ENCODE measurements at regions not wholly inside any gene's neighbourhood (a gene's known extent, or its start where the extent isn't known, plus 50 kb on each side); places are given as distances from the start of the nearest gene placed in this dataset.
A peak's percentile ranks its signal among the peaks of the same experiment; 100 is the strongest.

GRCh38 chr2:45172142-45172541, 162.9 kb upstream of the SIX2 start:
- Histone ChIP-seq H3K36me3 (no peaks in the 10 kb centered on the region), H3K4me3 (no peak overlapping the region), H3K9me3 (no peaks in the 10 kb centered on the region), H3K27me3 (peaks cover 52% of the 10 kb centered on the region), H3K27ac (no peak overlapping the region), H3K4me1 (peaks cover 21% of the 10 kb centered on the region)
- no peak for DNase-seq (ENCODE audit: low spot score in 2 of 2)
- TF ChIP-seq POLR2A (IDR thresholded peaks at IDR 0.05) (no peak), EP300 (IDR thresholded peaks at IDR 0.05) (no peak), POLR2AphosphoS5 (IDR thresholded peaks at IDR 0.05) (no peak), CTCF (IDR thresholded peaks at IDR 0.05) (no peak)
- whole genome bisulfite sequencing, result 92% methylated on average over 1 of the region's 1 CpG

- Histone ChIP-seq H3K4me3 (no peak overlapping the region), H3K27me3 (peaks cover 63% of the 10 kb centered on the region), H3K9me3 (no peaks in the 10 kb centered on the region), H3K4me1 (peaks cover 21% of the 10 kb centered on the region), H3K27ac (no peak overlapping the region), H3K36me3 (no peaks in the 10 kb centered on the region)
- TF ChIP-seq POLR2A (IDR thresholded peaks at IDR 0.05), result no peak
- TF ChIP-seq CTCF (IDR thresholded peaks at IDR 0.05), result no peak
- no peak for TF ChIP-seq POLR2AphosphoS5 (IDR thresholded peaks at IDR 0.05)
- TF ChIP-seq EP300 (IDR thresholded peaks at IDR 0.05), result no peak
- no peak for DNase-seq (ENCODE audit: low spot score in 2 of 2)
- WGBS, result 52% methylated on average over 6 of the region's 6 CpGs
Measured at GRCh38 chr2:45171136-45171501, 161.9 kb upstream of the SIX2 start.

- DNase-seq (ENCODE audit: low spot score in 2 of 2), result no peak
- WGBS, result 80% methylated on average over 28 of the region's 56 CpGs
- Histone ChIP-seq H3K27ac (no peak overlapping the region), H3K9me3 (no peaks in the 10 kb centered on the region), H3K4me3 (peak overlapping the region; percentile 59), H3K36me3 (no peaks in the 10 kb centered on the region), H3K27me3 (peaks cover 67% of the 10 kb centered on the region), H3K4me1 (peaks cover 21% of the 10 kb centered on the region)
- no peak for TF ChIP-seq CTCF (IDR thresholded peaks at IDR 0.05)
- TF ChIP-seq EP300 (IDR thresholded peaks at IDR 0.05), result no peak
- no peak for TF ChIP-seq POLR2AphosphoS5 (IDR thresholded peaks at IDR 0.05)
- TF ChIP-seq POLR2A (IDR thresholded peaks at IDR 0.05), result no peak
Measured at GRCh38 chr2:45170191-45171135, 161.2 kb upstream of the SIX2 start.

- Histone ChIP-seq H3K27me3 (peaks cover 70% of the 10 kb centered on the region), H3K4me1 (peaks cover 21% of the 10 kb centered on the region), H3K36me3 (no peaks in the 10 kb centered on the region), H3K9me3 (no peaks in the 10 kb centered on the region), H3K27ac (no peak overlapping the region), H3K4me3 (peak overlapping the region; percentile 59)
- 4% methylated on average over 28 of the region's 95 CpGs for WGBS
- no peak for DNase-seq (ENCODE audit: low spot score in 2 of 2)
- TF ChIP-seq EP300 (IDR thresholded peaks at IDR 0.05), result no peak
- TF ChIP-seq POLR2AphosphoS5 (IDR thresholded peaks at IDR 0.05), result no peak
- no peak for TF ChIP-seq CTCF (IDR thresholded peaks at IDR 0.05)
- TF ChIP-seq POLR2A (IDR thresholded peaks at IDR 0.05), result no peak
Measured at GRCh38 chr2:45169339-45170190, 160.3 kb upstream of the SIX2 start.

Measured in suprapubic skin (tissue), 4 donors.